ENCODE measurements at regions not wholly inside any gene's neighbourhood (a gene's known extent, or its start where the extent isn't known, plus 50 kb on each side); places are given as distances from the start of the nearest gene placed in this dataset.

GRCh38 chr4:128346054-128346716 lies 58.6 kb upstream of the PGRMC2 start:
- Histone ChIP-seq H3K4me3 (ENCODE audit: low read depth, low read length) (no peak overlapping the region), H3K36me3 (ENCODE audit: insufficient read depth, low read length) (no peaks in the 10 kb centered on the region), H3K27me3 (ENCODE audit: insufficient read depth, low read length) (no peaks in the 10 kb centered on the region), H3K4me1 (ENCODE audit: control insufficient read depth, insufficient read depth, low read length, unreplicated experiment) (peaks cover 38% of the 10 kb centered on the region), H3K27ac (ENCODE audit: low read depth, low read length) (peak overlapping the region; percentile 18; the same call in 1 of the 2 replicates), H2AFZ (ENCODE audit: low read length, unreplicated experiment) (no peak overlapping the region), H3K79me2 (ENCODE audit: control insufficient read depth, insufficient read depth, low read length, unreplicated experiment) (no peaks in the 10 kb centered on the region)

GRCh38 chr4:128345650-128346049 lies 58.0 kb upstream of the PGRMC2 start:
- H2AFZ ChIP-seq (ENCODE audit: low read length, unreplicated experiment): no peak overlapping the region
- H3K27ac ChIP-seq (ENCODE audit: low read depth, low read length): no peak overlapping the region; the same call in 1 of the 2 replicates
- H3K4me1 ChIP-seq (ENCODE audit: control insufficient read depth, insufficient read depth, low read length, unreplicated experiment): peaks cover 38% of the 10 kb centered on the region
- no peaks in the 10 kb centered on the region for H3K36me3 ChIP-seq (ENCODE audit: insufficient read depth, low read length)
- no peaks in the 10 kb centered on the region for H3K27me3 ChIP-seq (ENCODE audit: insufficient read depth, low read length)
- H3K79me2 ChIP-seq (ENCODE audit: control insufficient read depth, insufficient read depth, low read length, unreplicated experiment): no peaks in the 10 kb centered on the region
- H3K4me3 ChIP-seq (ENCODE audit: low read depth, low read length): no peak overlapping the region

GRCh38 chr4:128342762-128343161 lies 55.1 kb upstream of the PGRMC2 start:
- H2AFZ ChIP-seq (ENCODE audit: low read length, unreplicated experiment): no peak overlapping the region
- H3K79me2 ChIP-seq (ENCODE audit: control insufficient read depth, insufficient read depth, low read length, unreplicated experiment): no peaks in the 10 kb centered on the region
- peaks cover 31% of the 10 kb centered on the region for H3K4me1 ChIP-seq (ENCODE audit: control insufficient read depth, insufficient read depth, low read length, unreplicated experiment)
- H3K4me3 ChIP-seq (ENCODE audit: low read depth, low read length): no peak overlapping the region
- no peak overlapping the region for H3K27ac ChIP-seq (ENCODE audit: low read depth, low read length)
- no peaks in the 10 kb centered on the region for H3K36me3 ChIP-seq (ENCODE audit: insufficient read depth, low read length)
- H3K27me3 ChIP-seq (ENCODE audit: insufficient read depth, low read length): no peaks in the 10 kb centered on the region

- H3K27me3 ChIP-seq (ENCODE audit: insufficient read depth, low read length): no peaks in the 10 kb centered on the region
- H2AFZ ChIP-seq (ENCODE audit: low read length, unreplicated experiment): no peak overlapping the region
- H3K4me3 ChIP-seq (ENCODE audit: low read depth, low read length): no peak overlapping the region
Measured at GRCh38 chr4:128341634-128342033, 54.0 kb upstream of the PGRMC2 start.

GRCh38 chr4:128338634-128339355 lies 51.2 kb upstream of the PGRMC2 start:
- Histone ChIP-seq H3K36me3 (ENCODE audit: insufficient read depth, low read length) (no peaks in the 10 kb centered on the region), H3K4me3 (ENCODE audit: low read depth, low read length) (no peak overlapping the region; the same call in 1 of the 2 replicates), H3K79me2 (ENCODE audit: control insufficient read depth, insufficient read depth, low read length, unreplicated experiment) (no peaks in the 10 kb centered on the region), H2AFZ (ENCODE audit: low read length, unreplicated experiment) (no peak overlapping the region), H3K27ac (ENCODE audit: low read depth, low read length) (peak overlapping the region; percentile 49), H3K4me1 (ENCODE audit: control insufficient read depth, insufficient read depth, low read length, unreplicated experiment) (peaks cover 19% of the 10 kb centered on the region), H3K27me3 (ENCODE audit: insufficient read depth, low read length) (no peaks in the 10 kb centered on the region)

More at GRCh38 chr4:128341634-128342033, 54.0 kb upstream of the PGRMC2 start:
- Histone ChIP-seq H3K4me1 (ENCODE audit: control insufficient read depth, insufficient read depth, low read length, unreplicated experiment) (peaks cover 25% of the 10 kb centered on the region), H3K27ac (ENCODE audit: low read depth, low read length) (no peak overlapping the region), H3K79me2 (ENCODE audit: control insufficient read depth, insufficient read depth, low read length, unreplicated experiment) (no peaks in the 10 kb centered on the region), H3K36me3 (ENCODE audit: insufficient read depth, low read length) (no peaks in the 10 kb centered on the region)

- Histone ChIP-seq H3K4me3 (ENCODE audit: low read depth, low read length) (no peak overlapping the region), H3K27me3 (ENCODE audit: insufficient read depth, low read length) (no peaks in the 10 kb centered on the region), H2AFZ (ENCODE audit: low read length, unreplicated experiment) (no peak overlapping the region), H3K79me2 (ENCODE audit: control insufficient read depth, insufficient read depth, low read length, unreplicated experiment) (no peaks in the 10 kb centered on the region), H3K36me3 (ENCODE audit: insufficient read depth, low read length) (no peaks in the 10 kb centered on the region), H3K27ac (ENCODE audit: low read depth, low read length) (no peak overlapping the region), H3K4me1 (ENCODE audit: control insufficient read depth, insufficient read depth, low read length, unreplicated experiment) (peaks cover 19% of the 10 kb centered on the region)
Measured at GRCh38 chr4:128337863-128338262, 50.2 kb upstream of the PGRMC2 start.

Measured in ACC112 (cell line).